ENCODE measurements at regions not wholly inside any gene's neighbourhood (a gene's known extent, or its start where the extent isn't known, plus 50 kb on each side); places are given as distances from the start of the nearest gene placed in this dataset.

DNA sequence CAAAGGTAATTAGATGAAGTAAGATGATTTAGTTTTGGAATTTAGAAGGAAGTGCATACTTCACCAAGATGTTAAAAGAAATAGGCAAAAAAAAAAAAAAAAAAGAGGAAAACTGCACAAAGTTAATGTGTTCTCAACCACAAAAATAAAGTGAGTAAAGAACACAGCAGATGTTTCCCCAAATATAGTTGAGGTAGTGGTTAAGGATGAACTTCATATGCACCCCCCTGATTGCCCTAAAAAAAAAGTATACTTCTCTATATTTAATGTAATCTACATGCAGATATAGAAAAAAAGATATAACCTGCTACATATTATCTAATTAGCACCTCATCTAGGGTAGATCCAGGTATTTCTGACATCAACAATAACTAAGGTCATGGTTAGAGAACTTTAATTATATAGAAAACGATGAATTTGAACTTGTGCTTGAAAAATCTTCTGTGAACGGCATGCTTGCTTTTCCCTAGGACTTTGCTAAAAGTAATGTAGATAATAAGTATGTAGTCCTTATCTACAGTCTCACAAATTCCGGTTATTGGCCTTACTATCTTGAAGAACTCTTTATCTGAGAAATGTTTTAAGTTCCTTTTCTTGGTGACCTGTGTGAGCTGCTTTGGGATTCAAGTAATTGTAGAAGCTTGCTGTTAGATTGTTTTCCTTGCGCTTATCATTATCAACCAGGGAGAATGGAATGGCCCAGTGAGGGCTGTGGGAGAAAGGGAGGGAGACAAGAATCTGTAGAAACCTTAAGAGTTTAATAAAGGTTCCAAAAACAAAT is 70.1 kb upstream of the LRRC7 start:
- TF ChIP-seq RAD21 (conservative IDR thresholded peaks at IDR 0.05), result no peak
- no peak for TF ChIP-seq POLR2AphosphoS5 (IDR thresholded peaks at IDR 0.05)
- TF ChIP-seq, protein P1, sequence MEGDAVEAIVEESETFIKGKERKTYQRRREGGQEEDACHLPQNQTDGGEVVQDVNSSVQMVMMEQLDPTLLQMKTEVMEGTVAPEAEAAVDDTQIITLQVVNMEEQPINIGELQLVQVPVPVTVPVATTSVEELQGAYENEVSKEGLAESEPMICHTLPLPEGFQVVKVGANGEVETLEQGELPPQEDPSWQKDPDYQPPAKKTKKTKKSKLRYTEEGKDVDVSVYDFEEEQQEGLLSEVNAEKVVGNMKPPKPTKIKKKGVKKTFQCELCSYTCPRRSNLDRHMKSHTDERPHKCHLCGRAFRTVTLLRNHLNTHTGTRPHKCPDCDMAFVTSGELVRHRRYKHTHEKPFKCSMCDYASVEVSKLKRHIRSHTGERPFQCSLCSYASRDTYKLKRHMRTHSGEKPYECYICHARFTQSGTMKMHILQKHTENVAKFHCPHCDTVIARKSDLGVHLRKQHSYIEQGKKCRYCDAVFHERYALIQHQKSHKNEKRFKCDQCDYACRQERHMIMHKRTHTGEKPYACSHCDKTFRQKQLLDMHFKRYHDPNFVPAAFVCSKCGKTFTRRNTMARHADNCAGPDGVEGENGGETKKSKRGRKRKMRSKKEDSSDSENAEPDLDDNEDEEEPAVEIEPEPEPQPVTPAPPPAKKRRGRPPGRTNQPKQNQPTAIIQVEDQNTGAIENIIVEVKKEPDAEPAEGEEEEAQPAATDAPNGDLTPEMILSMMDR (IDR thresholded peaks at IDR 0.05; ENCODE audit: poor library complexity, severe bottlenecking), result no peak
- no peak for TF ChIP-seq MXI1 (conservative IDR thresholded peaks at IDR 0.05; ENCODE audit: poor library complexity, severe bottlenecking)
- TF ChIP-seq REST (IDR thresholded peaks at IDR 0.05; ENCODE audit: borderline replicate concordance), result no peak
- TF ChIP-seq TAF1 (IDR thresholded peaks at IDR 0.05; ENCODE audit: low read depth), result no peak
- no peak for TF ChIP-seq SMC3 (conservative IDR thresholded peaks at IDR 0.05; ENCODE audit: poor library complexity)
- no peak for TF ChIP-seq EZH2 (IDR thresholded peaks at IDR 0.05; ENCODE audit: borderline replicate concordance, insufficient read depth, low read length, poor library complexity, severe bottlenecking)
- TF ChIP-seq EP300 (conservative IDR thresholded peaks at IDR 0.05; ENCODE audit: poor library complexity, severe bottlenecking), result no peak
- Histone ChIP-seq H3F3A (ENCODE audit: insufficient read depth, low read length, poor library complexity, severe bottlenecking) (no peaks in the 10 kb centered on the region), H2AFZ (ENCODE audit: low read depth, low read length) (no peak overlapping the region)

DNA sequence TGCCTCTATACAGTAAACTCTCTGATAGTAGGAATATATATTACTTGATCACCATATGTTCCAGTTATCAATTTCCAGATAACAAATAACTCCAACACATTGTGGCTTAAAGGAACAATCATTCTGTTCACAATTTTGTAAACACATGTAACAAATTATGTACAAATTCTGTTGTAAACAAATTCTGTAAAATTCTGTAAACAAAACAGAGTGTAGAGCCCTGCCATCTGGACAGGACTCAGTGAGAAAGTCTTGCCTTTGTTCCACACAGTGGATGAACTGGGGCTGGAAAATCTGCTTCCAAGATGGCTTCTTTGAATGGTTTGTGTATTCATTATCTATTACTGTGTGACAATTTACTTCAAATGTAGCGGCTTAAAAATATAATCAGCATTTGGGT is 69.0 kb upstream of the LRRC7 start:
- H3K36me3 ChIP-seq (ENCODE audit: insufficient read depth, low read length), result no peaks in the 10 kb centered on the region
- H2AFZ ChIP-seq (ENCODE audit: low read depth, low read length), result no peak overlapping the region
- peak overlapping the region; percentile 53 for H3K27ac ChIP-seq (ENCODE audit: low read length)
- no peak overlapping the region for H3K4me2 ChIP-seq (ENCODE audit: low read length)
- no peaks in the 10 kb centered on the region for H3K9me3 ChIP-seq (ENCODE audit: low read length)
- H3F3A ChIP-seq (ENCODE audit: insufficient read depth, low read length, poor library complexity, severe bottlenecking), result no peaks in the 10 kb centered on the region
- TF ChIP-seq, protein P1 (IDR thresholded peaks at IDR 0.05; ENCODE audit: poor library complexity, severe bottlenecking), result no peak
- no peak for TF ChIP-seq MXI1 (conservative IDR thresholded peaks at IDR 0.05; ENCODE audit: poor library complexity, severe bottlenecking)
- TF ChIP-seq TAF1 (IDR thresholded peaks at IDR 0.05; ENCODE audit: low read depth), result no peak
- TF ChIP-seq POLR2AphosphoS5 (IDR thresholded peaks at IDR 0.05), result no peak
- TF ChIP-seq EZH2 (IDR thresholded peaks at IDR 0.05; ENCODE audit: borderline replicate concordance, insufficient read depth, low read length, poor library complexity, severe bottlenecking), result no peak
- no peak for TF ChIP-seq EP300 (conservative IDR thresholded peaks at IDR 0.05; ENCODE audit: poor library complexity, severe bottlenecking)
- no peak for TF ChIP-seq RAD21 (conservative IDR thresholded peaks at IDR 0.05)
- no peak for TF ChIP-seq REST (IDR thresholded peaks at IDR 0.05; ENCODE audit: borderline replicate concordance)
- no peak for TF ChIP-seq SMC3 (conservative IDR thresholded peaks at IDR 0.05; ENCODE audit: poor library complexity)
- H4K20me1 ChIP-seq (ENCODE audit: insufficient read depth), result no peaks in the 10 kb centered on the region
- H3K4me3 ChIP-seq (ENCODE audit: low read length), result no peak overlapping the region
- no peaks in the 10 kb centered on the region for H3K9me2 ChIP-seq (ENCODE audit: insufficient read depth, low read length)
- no peaks in the 10 kb centered on the region for H3K79me2 ChIP-seq (replicated peaks; ENCODE audit: insufficient read depth, low read length)
- H3K9ac ChIP-seq (ENCODE audit: low read length), result no peak overlapping the region
- no peaks in the 10 kb centered on the region for H3K27me3 ChIP-seq (ENCODE audit: insufficient read depth, low read depth, low read length)

More for the DNA sequence above, 70.1 kb upstream of the LRRC7 start:
- H3K9ac ChIP-seq (ENCODE audit: low read length), result no peak overlapping the region
- no peaks in the 10 kb centered on the region for H4K20me1 ChIP-seq (ENCODE audit: insufficient read depth)
- H3K27ac ChIP-seq (ENCODE audit: low read length), result no peak overlapping the region
- no peaks in the 10 kb centered on the region for H3K36me3 ChIP-seq (ENCODE audit: insufficient read depth, low read length)
- no peak overlapping the region for H3K4me2 ChIP-seq (ENCODE audit: low read length)
- no peaks in the 10 kb centered on the region for H3K9me3 ChIP-seq (ENCODE audit: low read length)
- no peaks in the 10 kb centered on the region for H3K79me2 ChIP-seq (replicated peaks; ENCODE audit: insufficient read depth, low read length)
- no peaks in the 10 kb centered on the region for H3K27me3 ChIP-seq (ENCODE audit: insufficient read depth, low read depth, low read length)
- H3K9me2 ChIP-seq (ENCODE audit: insufficient read depth, low read length), result no peaks in the 10 kb centered on the region
- H3K4me3 ChIP-seq (ENCODE audit: low read length), result no peak overlapping the region
